ENCODE measurements at regions not wholly inside any gene's neighbourhood (a gene's known extent, or its start where the extent isn't known, plus 50 kb on each side); places are given as distances from the start of the nearest gene placed in this dataset.

DNA sequence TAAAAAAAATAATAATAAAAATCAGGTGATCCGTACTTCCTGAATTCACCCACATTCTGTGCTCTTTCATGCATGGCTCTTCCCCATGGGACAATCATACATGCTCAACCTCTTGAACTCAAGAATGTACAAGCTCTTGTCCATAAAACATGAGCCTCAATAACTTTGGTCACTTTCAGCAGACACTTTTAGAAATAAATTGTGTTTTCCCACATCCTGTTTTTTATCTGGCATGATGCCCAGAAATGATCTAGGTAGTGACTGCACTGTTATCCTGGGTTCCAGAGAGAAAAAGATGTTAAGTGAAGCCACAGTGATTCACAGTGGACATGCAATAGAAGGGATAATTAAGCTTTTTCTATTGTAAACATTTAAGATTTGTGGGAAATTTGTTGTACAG is 537.6 kb upstream of the TMEM132C start:
- TF ChIP-seq POLR2A (IDR thresholded peaks at IDR 0.05; ENCODE audit: low read depth), result no peak
- TF ChIP-seq CTCF (IDR thresholded peaks at IDR 0.05), result no peak
- TF ChIP-seq POLR2AphosphoS5 (IDR thresholded peaks at IDR 0.05), result no peak
